Gastroesophageal sphincter (tissue), 3 donors: ENCODE measurements at regions not wholly inside any gene's neighbourhood (a gene's known extent, or its start where the extent isn't known, plus 50 kb on each side); places are given as distances from the start of the nearest gene placed in this dataset.

Experiments
- CTCF ChIP-seq, 4 experiments: fragments of 200-600 bp in 2 of 4; fragments of 450-650 bp in 2 of 4; sonication (generic) in 1 of 4; IDR thresholded peaks; one replicate each; pipeline ENCODE4 v1.5.1; 2017 to 2019; ENCODE audit warnings: antibody characterized with exemption in 4 of 4, mild to moderate bottlenecking in 2 of 4, moderate library complexity in 2 of 4
- POLR2AphosphoS5 ChIP-seq: sonication (generic); formaldehyde crosslinking; IDR thresholded peaks from one replicate; pipeline ENCODE4 v1.6.1; 2017; ENCODE audit warnings: antibody characterized with exemption

- TF ChIP-seq CTCF (IDR thresholded peaks at IDR 0.05), result no peak
- TF ChIP-seq POLR2AphosphoS5, result no peak
Measured at GRCh38 chr19:28656644-28657043, 556.3 kb downstream of the UQCRFS1 start.
